GM21723 (cell line): ENCODE measurements at regions not wholly inside any gene's neighbourhood (a gene's known extent, or its start where the extent isn't known, plus 50 kb on each side); places are given as distances from the start of the nearest gene placed in this dataset.

Source experiments
- ATAC-seq: cut with Tn5 transposase; IDR thresholded peaks from one replicate; pipeline ENCODE4 v1.9.1; 2021; ENCODE audit warnings: mild to moderate bottlenecking, moderate library complexity; ENCODE audit not compliant: unreplicated experiment

DNA sequence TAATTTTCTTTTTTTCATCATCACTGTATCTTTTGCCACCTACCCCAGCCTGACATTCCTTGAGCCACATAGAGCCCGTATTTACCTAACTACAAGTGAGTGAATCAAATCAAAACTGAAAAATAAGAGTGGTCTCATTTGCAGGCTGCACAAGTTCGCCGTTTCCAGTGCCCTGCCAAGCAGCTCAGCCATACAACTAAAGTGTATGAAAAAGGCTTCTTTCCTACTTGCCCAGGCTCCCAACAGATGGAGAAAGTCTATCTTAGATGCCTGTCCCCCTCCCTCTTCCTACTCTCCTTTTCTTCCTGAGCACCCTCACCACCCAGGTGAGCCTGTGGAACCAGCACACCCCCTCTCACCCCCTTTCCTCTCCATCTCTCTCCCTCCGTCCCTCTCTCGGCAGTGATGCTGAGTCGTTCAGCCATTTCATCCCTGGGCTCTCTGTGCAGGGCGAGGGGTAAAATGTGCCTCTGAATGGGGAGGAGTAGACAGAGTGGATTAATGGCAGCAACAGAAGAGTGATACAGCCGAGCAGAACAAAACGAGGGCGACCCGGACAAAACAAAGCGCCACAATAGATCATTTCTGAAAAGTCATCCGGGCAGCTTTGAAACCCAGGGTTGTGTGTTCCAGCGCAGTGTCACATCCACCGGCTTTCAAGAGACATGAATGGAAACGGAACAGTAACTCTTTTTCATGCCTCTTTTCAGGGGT is 65.0 kb upstream of the POU3F3 start:
- no peak for ATAC-seq

DNA sequence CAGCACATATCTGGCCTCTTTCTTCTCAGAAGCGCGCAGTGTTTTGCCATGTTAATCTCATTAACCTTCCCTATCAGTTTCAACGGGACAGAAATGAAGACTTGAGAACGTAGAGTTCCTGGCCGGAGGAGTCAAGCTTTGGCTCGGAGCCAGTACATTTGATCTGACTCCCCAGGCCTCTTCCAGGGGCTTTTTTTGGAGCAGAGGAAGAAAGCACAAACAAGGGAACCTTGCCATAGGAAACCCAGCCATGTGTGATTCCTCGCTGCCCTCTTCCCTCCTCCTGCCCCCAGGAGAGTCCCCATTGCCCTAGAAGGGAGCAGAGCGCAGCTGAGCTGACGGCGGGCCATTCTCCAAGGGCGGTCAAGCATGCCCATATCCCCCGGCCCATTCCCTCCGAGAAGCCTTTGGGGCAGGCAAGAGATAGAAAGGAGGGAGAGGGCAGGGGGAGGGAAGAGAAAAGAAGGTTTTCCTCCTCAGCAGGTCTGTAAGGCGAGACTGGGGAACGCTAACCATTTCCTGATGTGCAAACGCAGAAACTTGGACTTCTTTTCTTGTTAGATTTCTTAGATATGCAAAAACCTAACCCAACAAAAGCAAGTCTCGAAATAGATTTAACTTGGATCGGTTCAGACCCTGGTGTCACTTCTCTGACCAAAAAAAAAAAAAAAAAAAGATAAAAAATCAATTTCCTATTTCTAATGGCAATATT is 63.7 kb upstream of the POU3F3 start:
- no peak for ATAC-seq

DNA sequence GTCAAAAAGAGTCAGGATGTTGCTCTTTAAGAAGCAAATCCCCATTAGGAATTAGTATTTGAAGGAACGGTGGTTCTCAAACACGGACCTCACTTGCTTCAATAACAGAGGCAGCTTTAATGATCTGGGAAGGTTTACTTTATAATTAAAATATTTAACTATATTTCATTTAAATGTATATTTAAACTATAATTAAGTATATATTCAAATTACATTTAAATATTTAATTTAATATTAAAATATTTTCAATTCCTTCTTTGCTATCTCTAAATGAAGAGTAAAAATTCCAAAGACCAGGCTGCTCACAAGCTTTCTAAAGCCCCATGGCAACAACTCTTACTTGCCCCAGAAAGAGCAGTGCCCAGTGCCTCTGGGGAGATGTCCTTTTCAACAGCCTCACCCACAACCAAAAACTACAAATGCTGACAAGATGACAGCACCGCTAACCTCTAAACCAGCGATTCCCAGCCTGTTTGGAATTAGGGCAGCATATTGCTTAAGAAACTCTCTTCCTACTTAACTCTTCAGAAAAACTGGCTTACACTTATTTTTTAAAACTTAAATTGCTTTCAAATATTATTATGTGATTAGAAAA is 62.9 kb upstream of the POU3F3 start:
- no peak for ATAC-seq

DNA sequence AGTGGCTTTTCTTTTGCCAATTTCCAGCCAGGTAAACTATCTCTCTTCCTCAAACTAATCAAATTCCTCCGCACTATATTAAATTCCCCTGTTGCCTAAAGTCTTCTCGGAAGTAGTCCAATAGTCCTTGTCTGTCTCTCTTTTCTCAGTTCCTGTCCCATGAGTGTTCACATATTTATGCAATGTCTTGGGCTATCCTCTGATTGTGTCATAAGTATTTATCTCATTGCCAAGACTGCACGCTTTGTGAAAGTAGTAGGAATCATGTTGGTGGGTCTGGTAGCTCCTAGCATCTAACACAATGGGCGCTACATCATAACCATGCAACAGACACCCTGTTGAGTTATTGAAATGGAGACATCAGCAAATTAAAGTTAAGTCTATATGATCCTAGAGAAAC is 59.9 kb upstream of the POU3F3 start:
- no peak for ATAC-seq

DNA sequence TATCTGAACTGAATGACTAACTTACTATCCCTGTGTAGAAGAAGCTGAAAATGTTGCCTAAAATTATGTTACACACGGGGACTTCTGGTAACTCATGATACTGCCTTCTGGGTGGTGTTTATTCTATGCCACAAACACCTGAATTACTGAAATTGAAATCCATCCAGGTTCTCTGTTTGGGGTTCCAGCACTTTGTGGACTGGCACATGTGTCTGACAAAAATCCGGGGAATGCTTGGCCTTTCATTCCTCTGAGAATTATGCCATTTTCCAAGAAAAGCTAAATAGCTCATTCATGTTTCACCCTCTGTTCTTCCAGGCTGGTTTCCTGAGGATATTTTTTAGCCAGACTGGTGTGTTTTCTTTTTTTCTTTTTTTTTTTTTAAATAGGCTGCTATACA is 59.5 kb upstream of the POU3F3 start:
- ATAC-seq = no peak
